Caco-2 (cell line): ENCODE measurements at regions not wholly inside any gene's neighbourhood (a gene's known extent, or its start where the extent isn't known, plus 50 kb on each side); places are given as distances from the start of the nearest gene placed in this dataset.

Experiments
- BruUV-seq: library from RNA; stranded (reverse); fragments of 400-500 nt; replicated peaks from 2 replicates; lab custom pipeline; 2021; lab: Mats Ljungman, UMichigan
- CTCF ChIA-PET: fragments of 300-600 bp; sonication (Branson Sonifier 250); formaldehyde crosslinking; loops from one replicate; lab custom pipeline; 2022; ENCODE audit warnings: antibody characterized with exemption; lab: Charles Lee
- POLR2A ChIA-PET: fragments of 300-600 bp; sonication (Branson Sonifier 250); formaldehyde crosslinking; loops from one replicate; lab custom pipeline; 2022; ENCODE audit warnings: antibody characterized with exemption; lab: Charles Lee
- DNase-seq, 2 experiments: peaks; one replicate each; pipeline versions ENCODE4 v3.0.0 to v3.0.0-alpha.2; 2020 to 2022
- H3K27me3 ChIP-seq: replicated peaks from 2 replicates; pipeline ENCODE4 v1.6.0; 2011; ENCODE audit warnings: low read length; ENCODE audit not compliant: control insufficient read depth, insufficient read depth
- H3K36me3 ChIP-seq: 2 replicates; pipeline ENCODE4 v1.5.1; 2011; ENCODE audit warnings: low read length; ENCODE audit not compliant: control insufficient read depth, insufficient read depth
- H3K4me1 ChIP-seq: fragments of 250-450 bp; sonication (Bioruptor Pico); 2 replicates; pipeline ENCODE4 v1.5.1; 2020; ENCODE audit warnings: mild to moderate bottlenecking
- H3K4me3 ChIP-seq: 2 replicates; pipeline ENCODE4 v1.5.1; 2011; ENCODE audit warnings: low read depth, mild to moderate bottlenecking, control low read depth, low read length
- H3K9me3 ChIP-seq: fragments of 250-450 bp; sonication (Bioruptor Pico); 2 replicates; pipeline ENCODE4 v1.5.1; 2020; ENCODE audit warnings: mild to moderate bottlenecking, moderate library complexity
- H3K27ac Mint-ChIP-seq: one replicate; pipeline ENCODE4 v1.8.0; 2022; ENCODE audit warnings: mixed read lengths; ENCODE audit not compliant: unreplicated experiment
- H3K27me3 Mint-ChIP-seq: one replicate; pipeline ENCODE4 v1.8.0; 2022; ENCODE audit warnings: mixed read lengths; ENCODE audit not compliant: insufficient read depth, unreplicated experiment
- H3K36me3 Mint-ChIP-seq: one replicate; pipeline ENCODE4 v1.8.0; 2022; ENCODE audit warnings: mild to moderate bottlenecking, mixed read lengths; ENCODE audit not compliant: insufficient read depth, unreplicated experiment
- H3K4me1 Mint-ChIP-seq: one replicate; pipeline ENCODE4 v1.8.0; 2022; ENCODE audit warnings: low read depth, mixed read lengths; ENCODE audit not compliant: unreplicated experiment
- H3K4me3 Mint-ChIP-seq: one replicate; pipeline ENCODE4 v1.8.0; 2022; ENCODE audit warnings: mild to moderate bottlenecking, moderate library complexity, mixed read lengths; ENCODE audit not compliant: unreplicated experiment
- H3K9me3 Mint-ChIP-seq: one replicate; pipeline ENCODE4 v1.8.0; 2022; ENCODE audit warnings: mixed read lengths; ENCODE audit not compliant: unreplicated experiment
- intact Hi-C: fragments of 100-400 bp; cut with micrococcal nuclease; formaldehyde crosslinking; loops from one replicate; pipeline ENCODE4 v1.10.0; 2022; ENCODE audit not compliant: unreplicated experiment
- TF ChIP-seq, protein P1 (sequence below), 2 experiments: fragments of 200-600 bp in 1 of 2; IDR thresholded peaks; 1 replicate in 1 of 2; 2 replicates in 1 of 2; pipeline versions ENCODE4 v1.5.1 to v1.8.0; 2011 to 2022; ENCODE audit warnings: antibody characterized with exemption in 1 of 2, control low read depth in 1 of 2, inconsistent platforms in 1 of 2, low read depth in 1 of 2, low read length in 1 of 2, mild to moderate bottlenecking in 1 of 2, moderate library complexity in 1 of 2; ENCODE audit not compliant: insufficient read depth in 1 of 2, severe bottlenecking in 1 of 2, unreplicated experiment in 1 of 2

- Histone ChIP-seq H3K27me3 (no peaks in the 10 kb centered on the region), H3K4me1 (no peaks in the 10 kb centered on the region), H3K36me3 (no peaks in the 10 kb centered on the region), H3K9me3 (no peaks in the 10 kb centered on the region), H3K4me3 (no peak overlapping the region)
- H3K4me1 Mint-ChIP-seq = no peaks in the 10 kb centered on the region
- H3K27ac Mint-ChIP-seq = no peak overlapping the region
- TF ChIP-seq, protein P1, sequence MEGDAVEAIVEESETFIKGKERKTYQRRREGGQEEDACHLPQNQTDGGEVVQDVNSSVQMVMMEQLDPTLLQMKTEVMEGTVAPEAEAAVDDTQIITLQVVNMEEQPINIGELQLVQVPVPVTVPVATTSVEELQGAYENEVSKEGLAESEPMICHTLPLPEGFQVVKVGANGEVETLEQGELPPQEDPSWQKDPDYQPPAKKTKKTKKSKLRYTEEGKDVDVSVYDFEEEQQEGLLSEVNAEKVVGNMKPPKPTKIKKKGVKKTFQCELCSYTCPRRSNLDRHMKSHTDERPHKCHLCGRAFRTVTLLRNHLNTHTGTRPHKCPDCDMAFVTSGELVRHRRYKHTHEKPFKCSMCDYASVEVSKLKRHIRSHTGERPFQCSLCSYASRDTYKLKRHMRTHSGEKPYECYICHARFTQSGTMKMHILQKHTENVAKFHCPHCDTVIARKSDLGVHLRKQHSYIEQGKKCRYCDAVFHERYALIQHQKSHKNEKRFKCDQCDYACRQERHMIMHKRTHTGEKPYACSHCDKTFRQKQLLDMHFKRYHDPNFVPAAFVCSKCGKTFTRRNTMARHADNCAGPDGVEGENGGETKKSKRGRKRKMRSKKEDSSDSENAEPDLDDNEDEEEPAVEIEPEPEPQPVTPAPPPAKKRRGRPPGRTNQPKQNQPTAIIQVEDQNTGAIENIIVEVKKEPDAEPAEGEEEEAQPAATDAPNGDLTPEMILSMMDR (IDR thresholded peaks at IDR 0.05; ENCODE audit: insufficient read depth in 1 of 2, low read depth in 1 of 2, low read length in 1 of 2, severe bottlenecking in 1 of 2, unreplicated experiment in 1 of 2) = no peak
- DNase-seq = no peak
- H3K9me3 Mint-ChIP-seq = no peaks in the 10 kb centered on the region
- CTCF ChIA-PET = no interaction called here
- no TSS peak for BruUV-seq
- no peaks in the 10 kb centered on the region for H3K27me3 Mint-ChIP-seq
- H3K4me3 Mint-ChIP-seq = no peak overlapping the region
- intact Hi-C loops = loop anchor here (1.0 kb wide), 1 partner anchor 22 kb away; no protein-coding TSS in a partner anchor
- POLR2A ChIA-PET = no interaction called here
- no peaks in the 10 kb centered on the region for H3K36me3 Mint-ChIP-seq
These were observed 991.6 kb upstream of the SLC10A2 start for GRCh38 chr13:104057861-104058260.

DNA sequence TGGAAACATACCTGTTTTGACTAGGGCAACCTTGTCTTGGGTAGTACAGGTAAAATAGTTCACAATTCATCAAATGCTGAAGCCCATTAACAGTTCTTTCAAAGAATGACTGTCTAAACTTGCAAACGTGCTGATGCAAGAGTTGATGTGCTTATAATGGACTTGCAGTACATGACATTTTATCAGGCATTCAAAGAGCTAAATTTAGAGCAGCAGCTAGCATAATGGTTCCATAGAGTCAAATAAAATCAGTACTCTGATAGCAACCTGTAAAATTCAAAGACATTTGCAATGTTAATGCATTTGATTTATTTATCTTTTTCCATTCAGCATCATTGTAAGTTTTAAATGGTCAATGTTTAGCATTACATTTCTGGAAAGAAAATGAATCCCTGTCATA lies 979.7 kb upstream of the SLC10A2 start:
- Histone ChIP-seq H3K36me3 (no peaks in the 10 kb centered on the region), H3K4me1 (no peaks in the 10 kb centered on the region), H3K27me3 (no peaks in the 10 kb centered on the region), H3K9me3 (no peaks in the 10 kb centered on the region), H3K4me3 (no peak overlapping the region)
- Mint-ChIP-seq H3K27me3 (no peaks in the 10 kb centered on the region), H3K4me1 (no peaks in the 10 kb centered on the region), H3K36me3 (no peaks in the 10 kb centered on the region), H3K27ac (no peak overlapping the region), H3K9me3 (no peaks in the 10 kb centered on the region), H3K4me3 (no peak overlapping the region)
- intact Hi-C loops = no loop called here
- CTCF ChIA-PET = no interaction called here
- TF ChIP-seq, protein P1 (IDR thresholded peaks at IDR 0.05; ENCODE audit: insufficient read depth in 1 of 2, low read depth in 1 of 2, low read length in 1 of 2, severe bottlenecking in 1 of 2, unreplicated experiment in 1 of 2) = no peak
- POLR2A ChIA-PET = no interaction called here
- no TSS peak for BruUV-seq
- no peak for DNase-seq

DNA sequence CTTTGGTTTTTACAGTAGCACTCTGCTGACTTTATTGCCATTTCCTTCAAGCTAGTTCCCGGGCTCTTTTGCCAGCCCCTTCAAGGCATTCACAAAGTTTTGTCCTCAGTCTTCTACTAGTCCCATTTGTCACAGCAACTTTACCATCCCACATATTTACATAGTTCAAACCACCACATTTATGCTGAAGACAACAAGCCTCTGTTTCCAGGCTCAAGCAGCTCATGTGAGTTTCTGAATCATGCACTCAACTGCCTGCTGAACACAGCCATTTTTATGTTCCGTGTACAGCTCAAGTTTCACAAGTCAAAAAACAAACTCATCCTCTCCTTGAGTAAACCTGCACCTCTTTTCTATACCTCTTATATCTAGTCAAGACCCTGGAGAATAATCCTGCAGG lies 977.0 kb upstream of the SLC10A2 start:
- POLR2A ChIA-PET = no interaction called here
- BruUV-seq = no TSS peak

More for the DNA sequence above, 977.0 kb upstream of the SLC10A2 start:
- no peak overlapping the region for H3K4me3 Mint-ChIP-seq
- CTCF ChIA-PET = no interaction called here
- DNase-seq = no peak
- no peaks in the 10 kb centered on the region for H3K9me3 Mint-ChIP-seq
- H3K36me3 Mint-ChIP-seq = no peaks in the 10 kb centered on the region
- Histone ChIP-seq H3K27me3 (no peaks in the 10 kb centered on the region), H3K9me3 (no peaks in the 10 kb centered on the region), H3K4me1 (no peaks in the 10 kb centered on the region), H3K36me3 (no peaks in the 10 kb centered on the region), H3K4me3 (no peak overlapping the region)
- TF ChIP-seq, protein P1 (IDR thresholded peaks at IDR 0.05; ENCODE audit: insufficient read depth in 1 of 2, low read depth in 1 of 2, low read length in 1 of 2, severe bottlenecking in 1 of 2, unreplicated experiment in 1 of 2) = no peak
- intact Hi-C loops = no loop called here
- H3K4me1 Mint-ChIP-seq = no peaks in the 10 kb centered on the region
- H3K27ac Mint-ChIP-seq = no peak overlapping the region
- H3K27me3 Mint-ChIP-seq = no peaks in the 10 kb centered on the region
